Nephron progenitor cell (in vitro differentiated cells): ENCODE measurements at regions not wholly inside any gene's neighbourhood (a gene's known extent, or its start where the extent isn't known, plus 50 kb on each side); places are given as distances from the start of the nearest gene placed in this dataset.
"Not testable (repeated sequence)": the region's sequence is repeated elsewhere in the genome, so short reads cannot be mapped to it uniquely, and the experiment has no call there.

ENCODE experiments used
- DNase-seq: peaks from one replicate; pipeline ENCODE4 v3.0.0; 2021
- H3K27ac Mint-ChIP-seq: 2 replicates; pipeline ENCODE4 v1.8.0; 2021; ENCODE audit warnings: mild to moderate bottlenecking, moderate library complexity, mixed read lengths
- H3K27me3 Mint-ChIP-seq: 2 replicates; pipeline ENCODE4 v1.8.0; 2021; ENCODE audit warnings: mild to moderate bottlenecking, low read depth, mixed read lengths; ENCODE audit not compliant: poor library complexity
- H3K36me3 Mint-ChIP-seq: 2 replicates; pipeline ENCODE4 v1.8.0; 2021; ENCODE audit warnings: low read depth, mixed read lengths
- H3K4me1 Mint-ChIP-seq: 2 replicates; pipeline ENCODE4 v1.8.0; 2021; ENCODE audit warnings: mixed read lengths
- H3K4me3 Mint-ChIP-seq: 2 replicates; pipeline ENCODE4 v1.8.0; 2021; ENCODE audit warnings: mild to moderate bottlenecking, moderate library complexity, mixed read lengths
- H3K9me3 Mint-ChIP-seq: 2 replicates; pipeline ENCODE4 v1.8.0; 2021; ENCODE audit warnings: mild to moderate bottlenecking, moderate library complexity, mixed read lengths
- TF ChIP-seq, protein P1 (sequence below): fragments of 200-600 bp; sonication (generic); IDR thresholded peaks from 2 replicates; pipeline ENCODE4 v1.5.0; 2021; ENCODE audit warnings: antibody characterized with exemption

DNA sequence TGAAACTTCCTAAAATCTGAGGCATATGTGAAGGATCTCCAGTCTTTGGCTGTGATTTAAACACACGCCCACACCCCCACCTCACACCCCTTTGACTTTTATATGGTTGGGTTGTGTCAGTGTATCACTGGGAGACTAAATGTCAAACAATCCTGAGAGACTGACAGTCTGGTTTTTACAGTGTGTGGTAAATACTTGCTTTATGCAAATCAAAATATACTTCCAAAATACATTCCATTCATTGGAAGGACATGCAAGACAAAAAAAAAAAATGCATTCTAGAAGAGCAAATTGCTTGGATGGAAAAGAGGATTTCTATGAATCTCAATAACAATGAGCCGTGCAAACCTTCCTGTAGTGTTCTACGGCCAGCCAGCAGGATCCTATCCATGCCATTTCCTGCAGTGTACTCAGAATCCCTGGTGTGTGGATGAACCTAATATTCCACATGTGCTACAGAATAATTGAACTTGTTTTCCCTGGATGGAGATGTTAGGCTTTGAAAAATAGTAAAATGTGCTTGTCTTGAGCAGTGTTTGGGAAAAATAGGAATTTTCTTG lies 602.1 kb upstream of the GOT2 start:
- H3K27me3 Mint-ChIP-seq: peaks cover 7% of the 10 kb centered on the region
- no peaks in the 10 kb centered on the region for H3K36me3 Mint-ChIP-seq
- DNase-seq: no peak
- no peak overlapping the region for H3K4me3 Mint-ChIP-seq
- no peaks in the 10 kb centered on the region for H3K9me3 Mint-ChIP-seq
- H3K27ac Mint-ChIP-seq: no peak overlapping the region
- TF ChIP-seq, protein P1, sequence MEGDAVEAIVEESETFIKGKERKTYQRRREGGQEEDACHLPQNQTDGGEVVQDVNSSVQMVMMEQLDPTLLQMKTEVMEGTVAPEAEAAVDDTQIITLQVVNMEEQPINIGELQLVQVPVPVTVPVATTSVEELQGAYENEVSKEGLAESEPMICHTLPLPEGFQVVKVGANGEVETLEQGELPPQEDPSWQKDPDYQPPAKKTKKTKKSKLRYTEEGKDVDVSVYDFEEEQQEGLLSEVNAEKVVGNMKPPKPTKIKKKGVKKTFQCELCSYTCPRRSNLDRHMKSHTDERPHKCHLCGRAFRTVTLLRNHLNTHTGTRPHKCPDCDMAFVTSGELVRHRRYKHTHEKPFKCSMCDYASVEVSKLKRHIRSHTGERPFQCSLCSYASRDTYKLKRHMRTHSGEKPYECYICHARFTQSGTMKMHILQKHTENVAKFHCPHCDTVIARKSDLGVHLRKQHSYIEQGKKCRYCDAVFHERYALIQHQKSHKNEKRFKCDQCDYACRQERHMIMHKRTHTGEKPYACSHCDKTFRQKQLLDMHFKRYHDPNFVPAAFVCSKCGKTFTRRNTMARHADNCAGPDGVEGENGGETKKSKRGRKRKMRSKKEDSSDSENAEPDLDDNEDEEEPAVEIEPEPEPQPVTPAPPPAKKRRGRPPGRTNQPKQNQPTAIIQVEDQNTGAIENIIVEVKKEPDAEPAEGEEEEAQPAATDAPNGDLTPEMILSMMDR: no peak
- peaks cover 25% of the 10 kb centered on the region for H3K4me1 Mint-ChIP-seq

DNA sequence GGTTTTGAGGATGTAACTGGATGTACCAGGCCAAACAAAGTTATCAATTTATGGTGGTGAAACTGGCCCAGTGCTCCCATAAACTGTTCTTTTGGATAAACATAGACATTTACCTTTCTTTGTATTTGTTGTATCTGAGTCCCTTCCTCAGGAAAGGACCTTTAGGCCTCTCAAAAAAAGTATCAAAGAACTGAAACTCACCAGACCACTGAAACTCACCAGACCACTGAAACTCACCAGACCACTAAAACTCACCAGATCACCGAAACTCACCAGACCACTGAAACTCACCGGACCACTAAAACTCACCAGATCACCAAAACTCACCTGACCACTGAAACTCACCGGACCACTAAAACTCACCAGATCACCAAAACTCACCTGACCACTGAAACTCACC lies 597.6 kb upstream of the GOT2 start:
- not testable (repeated sequence) for H3K27me3 Mint-ChIP-seq, H3K4me1 Mint-ChIP-seq, H3K27ac Mint-ChIP-seq, H3K9me3 Mint-ChIP-seq, DNase-seq, H3K36me3 Mint-ChIP-seq, H3K4me3 Mint-ChIP-seq

DNA sequence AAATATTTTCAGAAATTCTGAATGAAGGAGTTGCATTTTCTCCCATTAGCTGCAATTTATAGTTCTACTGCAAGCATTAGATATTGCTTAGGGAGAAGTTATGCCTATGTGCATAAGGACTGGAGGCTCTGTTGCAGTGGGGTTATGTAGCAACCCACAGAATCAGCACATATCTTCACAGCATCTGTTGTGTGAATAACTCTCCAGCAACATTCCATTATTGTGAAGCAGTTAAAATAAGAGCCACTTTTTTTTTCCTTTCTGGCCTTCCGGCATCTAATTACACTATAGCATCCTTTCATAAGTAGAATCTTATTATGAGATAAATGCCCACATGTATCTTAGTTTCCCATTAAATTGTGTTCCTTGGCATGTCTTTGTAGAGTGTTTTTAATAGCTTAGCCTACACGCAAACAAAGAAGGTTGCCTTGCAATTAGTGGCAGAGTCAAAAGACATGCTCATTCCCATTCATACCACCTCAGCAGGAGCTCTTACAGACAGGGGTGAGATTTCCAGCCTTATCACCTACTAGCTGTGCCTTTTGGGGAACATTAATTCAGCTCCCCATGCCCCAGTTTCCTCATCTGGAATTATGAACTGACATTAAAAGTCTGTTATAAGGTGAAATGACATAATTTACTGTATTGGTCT lies 596.0 kb upstream of the GOT2 start:
- Mint-ChIP-seq H3K27me3 (peaks cover under 1% of the 10 kb centered on the region), H3K4me3 (no peak overlapping the region), H3K4me1 (no peaks in the 10 kb centered on the region), H3K9me3 (peaks cover 3% of the 10 kb centered on the region), H3K36me3 (no peaks in the 10 kb centered on the region), H3K27ac (no peak overlapping the region)
- DNase-seq: no peak
- TF ChIP-seq, protein P1: no peak

DNA sequence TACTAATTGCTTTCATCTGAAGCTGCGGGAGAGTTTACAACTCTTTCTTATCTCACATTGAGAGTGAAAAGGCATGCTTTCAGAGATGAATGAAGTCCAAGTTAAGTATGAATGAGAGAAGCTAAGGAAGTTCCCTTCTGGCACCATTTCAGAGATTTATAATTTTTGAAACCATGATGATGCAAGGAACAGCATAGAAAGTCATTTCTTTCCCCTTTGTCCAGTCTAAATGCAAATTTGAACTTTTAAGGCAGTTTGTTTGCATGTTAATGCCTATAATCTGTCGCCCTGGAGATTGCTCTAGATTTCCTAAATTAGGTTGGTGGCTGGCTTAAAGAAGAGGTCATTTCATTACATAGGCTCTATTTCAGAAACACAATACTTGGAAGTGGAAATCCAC lies 594.8 kb upstream of the GOT2 start:
- H3K36me3 Mint-ChIP-seq: no peaks in the 10 kb centered on the region

DNA sequence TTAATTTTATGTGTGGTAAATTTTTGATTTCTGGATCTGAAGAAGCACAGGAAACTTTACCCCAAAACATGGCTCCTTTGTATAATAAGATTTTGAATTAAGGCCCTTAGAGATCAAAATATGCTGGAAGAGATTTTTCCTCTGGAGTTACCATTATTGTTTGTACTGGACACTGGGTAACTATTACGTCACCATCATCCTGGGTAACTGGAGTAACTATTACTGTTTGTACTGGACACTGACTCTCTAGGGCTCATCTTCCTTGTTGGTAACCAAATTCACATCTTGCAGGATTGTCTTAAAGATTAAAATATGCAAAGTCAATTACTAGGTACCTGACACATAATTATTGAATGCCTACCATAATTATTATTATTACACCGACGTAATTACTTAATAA lies 593.8 kb upstream of the GOT2 start:
- H3K27me3 Mint-ChIP-seq: no peaks in the 10 kb centered on the region
- no peak for DNase-seq
- H3K4me1 Mint-ChIP-seq: no peaks in the 10 kb centered on the region
- TF ChIP-seq, protein P1: no peak
- no peak overlapping the region for H3K27ac Mint-ChIP-seq
- H3K36me3 Mint-ChIP-seq: no peaks in the 10 kb centered on the region
- H3K4me3 Mint-ChIP-seq: no peak overlapping the region
- peaks cover 3% of the 10 kb centered on the region for H3K9me3 Mint-ChIP-seq

More for the DNA sequence above, 594.8 kb upstream of the GOT2 start:
- Mint-ChIP-seq H3K4me3 (no peak overlapping the region), H3K9me3 (peaks cover 3% of the 10 kb centered on the region), H3K27me3 (no peaks in the 10 kb centered on the region), H3K4me1 (no peaks in the 10 kb centered on the region), H3K27ac (no peak overlapping the region)
- TF ChIP-seq, protein P1: no peak
- DNase-seq: no peak

DNA sequence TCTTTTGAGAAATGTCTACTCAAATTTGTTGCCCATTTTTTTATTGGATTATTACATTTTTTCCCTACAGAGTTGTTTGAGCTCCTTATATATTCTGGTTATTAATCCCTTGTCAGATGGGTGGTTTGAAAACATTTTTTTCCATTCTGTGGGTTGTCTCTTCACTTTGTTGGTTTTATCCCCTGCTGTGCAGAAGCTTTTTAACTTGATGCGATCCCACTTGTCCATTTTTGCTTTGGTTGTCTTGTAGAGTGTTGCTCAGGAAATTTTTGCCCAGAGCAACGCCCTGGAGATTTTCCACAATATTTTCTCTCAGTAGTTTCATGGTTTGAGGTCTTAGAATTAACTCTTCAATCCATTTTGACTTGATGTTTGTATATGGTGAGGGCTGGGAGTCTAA lies 592.8 kb upstream of the GOT2 start:
- Mint-ChIP-seq H3K36me3 (no peaks in the 10 kb centered on the region), H3K4me3 (no peak overlapping the region), H3K9me3 (peaks cover 3% of the 10 kb centered on the region), H3K27me3 (no peaks in the 10 kb centered on the region), H3K27ac (no peak overlapping the region), H3K4me1 (no peaks in the 10 kb centered on the region)
- TF ChIP-seq, protein P1: no peak
- no peak for DNase-seq
